CD4-positive, alpha-beta T cell treated with Interleukin-6 for 4 hours (primary cell): ENCODE measurements at regions not wholly inside any gene's neighbourhood (a gene's known extent, or its start where the extent isn't known, plus 50 kb on each side); places are given as distances from the start of the nearest gene placed in this dataset.

Experiments used
- DNase-seq: peaks from one replicate; pipeline ENCODE4 v3.0.0-alpha.2; 2020; ENCODE audit warnings: mixed read lengths

DNA sequence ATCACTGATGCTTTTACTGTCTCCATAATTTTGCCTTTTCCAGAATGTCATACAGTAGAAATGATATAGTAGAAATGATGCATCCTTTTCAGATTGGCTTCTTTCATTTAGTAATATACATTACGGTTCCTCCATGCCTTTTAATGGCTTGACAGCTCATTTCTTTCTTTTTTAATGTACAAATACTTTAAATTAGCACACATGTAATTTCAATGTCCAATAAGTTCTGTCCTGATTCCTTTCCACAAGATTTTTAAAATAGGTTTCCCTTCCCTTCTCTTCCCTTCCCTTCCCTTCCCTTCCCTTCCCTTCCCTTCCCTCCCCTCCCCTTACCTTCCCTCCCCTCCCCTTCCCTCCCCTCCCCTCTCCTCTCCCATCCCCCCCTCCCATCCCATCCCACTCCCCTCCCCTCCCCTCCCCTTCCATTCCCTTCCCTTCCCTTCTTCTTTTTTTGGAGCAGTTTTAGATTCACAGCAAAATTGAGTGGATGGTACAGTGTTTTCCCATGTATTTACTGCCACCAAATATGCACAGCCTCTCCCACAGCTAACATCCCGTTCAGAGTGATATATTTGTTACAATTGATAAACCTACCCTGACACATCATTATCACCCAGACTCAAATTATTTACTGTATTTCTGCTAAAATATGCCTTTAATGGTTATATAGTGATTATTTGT lies 398.8 kb downstream of the RNF144B start:
- no peak for DNase-seq

DNA sequence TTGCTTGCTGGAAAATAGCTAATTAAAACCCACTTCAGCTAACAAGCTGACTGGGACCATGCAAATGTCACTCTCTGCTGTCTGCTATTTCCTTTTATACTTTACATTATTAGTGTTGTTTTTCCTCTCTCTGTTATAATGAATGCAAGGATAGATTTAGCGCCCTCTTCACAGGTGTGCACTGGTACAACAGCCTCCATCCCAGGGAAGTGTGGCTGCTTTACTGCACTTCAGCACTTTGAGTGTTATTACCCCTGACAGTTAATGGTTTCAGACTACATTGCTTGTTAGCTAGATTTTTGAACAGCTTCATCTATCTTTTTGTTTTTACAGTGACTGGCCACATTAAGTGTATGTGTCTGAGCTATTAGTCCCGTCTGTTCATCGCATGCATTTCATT lies 405.7 kb downstream of the RNF144B start:
- DNase-seq, result no peak

DNA sequence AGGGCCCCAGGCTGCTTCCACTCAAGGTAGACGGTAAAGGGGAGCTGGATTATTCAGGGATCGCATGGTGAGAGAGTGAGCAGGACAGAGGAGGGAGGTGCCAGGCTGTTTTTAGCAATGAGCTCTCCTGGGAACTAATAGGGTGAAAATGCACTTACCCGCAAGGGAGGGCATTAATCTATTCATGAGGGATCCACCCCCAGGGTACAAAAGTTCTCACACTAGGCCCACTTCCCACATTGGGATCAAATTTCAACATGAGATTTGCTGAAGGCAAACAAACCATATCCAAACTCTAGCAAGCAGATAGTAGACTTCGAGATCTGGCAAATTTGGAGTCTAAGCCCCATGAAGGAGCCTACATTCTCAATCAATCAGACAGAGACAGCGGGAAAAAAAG lies 408.6 kb downstream of the RNF144B start:
- no peak for DNase-seq

DNA sequence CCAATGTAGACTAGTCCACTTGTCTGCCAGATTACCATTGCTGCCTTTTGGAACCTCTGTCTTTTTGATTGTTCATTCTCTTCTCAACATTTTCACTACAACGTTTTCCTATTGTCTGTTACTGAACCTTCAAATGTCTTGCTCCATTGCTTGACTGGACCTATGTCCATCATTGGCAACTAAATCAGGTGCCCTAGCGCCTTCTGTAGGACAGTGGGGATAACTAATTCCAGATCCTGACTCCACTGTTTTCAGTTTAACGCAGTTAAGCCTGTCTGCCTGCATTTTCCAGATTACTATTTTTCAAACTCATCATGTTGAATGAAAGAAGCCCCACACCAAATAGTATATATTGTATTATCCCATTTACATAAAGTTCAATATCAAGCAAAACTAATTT lies 433.6 kb downstream of the RNF144B start:
- no peak for DNase-seq

DNA sequence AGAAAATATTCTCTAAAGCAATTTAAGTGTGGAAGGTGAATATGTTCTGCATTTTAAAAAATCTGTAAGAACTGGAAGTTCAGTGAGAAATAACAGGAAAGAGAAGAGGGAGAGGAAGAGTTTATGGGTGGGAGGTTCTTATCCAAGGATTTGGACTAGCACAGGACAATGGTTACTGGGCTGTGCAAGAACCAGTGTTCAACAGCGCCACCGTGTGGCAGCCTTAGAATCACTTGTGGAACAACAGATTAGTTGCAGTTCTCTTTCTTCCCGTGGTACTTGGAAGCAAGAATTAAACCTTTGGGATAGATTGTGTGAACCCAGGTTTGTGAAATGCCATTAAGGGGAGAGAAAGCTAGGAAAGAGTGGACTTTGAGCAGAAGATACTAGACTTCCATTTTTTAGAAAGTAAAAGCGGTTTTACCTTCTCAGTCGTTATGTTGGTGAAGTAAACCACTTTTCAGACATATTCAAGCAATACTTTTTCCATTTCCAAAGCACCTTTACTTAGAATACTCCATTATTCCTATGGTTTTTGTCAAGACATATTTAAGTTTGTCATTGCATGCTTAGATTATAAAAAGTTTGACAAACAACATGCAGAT lies 436.7 kb downstream of the RNF144B start:
- DNase-seq, result no peak

DNA sequence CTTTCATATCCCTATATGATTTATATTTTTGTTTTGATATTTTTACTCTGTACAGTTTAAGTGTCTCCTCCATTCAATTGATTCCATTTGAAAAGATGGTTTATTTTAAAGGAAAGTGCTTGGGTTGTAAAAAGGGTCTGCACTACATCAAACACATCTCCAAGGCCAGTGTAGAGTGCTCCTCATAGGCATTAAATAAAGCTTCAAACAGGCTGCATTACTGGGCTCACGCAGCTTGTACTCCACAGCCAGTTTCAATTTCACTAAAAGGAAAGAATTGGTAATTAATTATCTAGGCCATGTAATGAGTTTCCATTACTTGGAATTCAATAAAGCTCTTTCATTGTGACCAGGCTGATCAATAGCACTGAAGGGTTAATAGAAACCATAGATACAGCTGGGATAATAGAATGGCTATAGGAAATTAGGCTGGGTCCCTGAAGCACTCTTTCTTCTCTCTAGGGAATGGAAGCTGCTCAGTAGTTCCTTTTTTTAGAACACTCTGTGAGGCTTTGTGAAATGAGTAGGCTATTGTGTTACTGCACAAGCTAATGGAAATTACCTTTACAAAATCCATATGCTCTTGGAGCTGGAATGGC lies 442.2 kb downstream of the RNF144B start:
- DNase-seq, result no peak

DNA sequence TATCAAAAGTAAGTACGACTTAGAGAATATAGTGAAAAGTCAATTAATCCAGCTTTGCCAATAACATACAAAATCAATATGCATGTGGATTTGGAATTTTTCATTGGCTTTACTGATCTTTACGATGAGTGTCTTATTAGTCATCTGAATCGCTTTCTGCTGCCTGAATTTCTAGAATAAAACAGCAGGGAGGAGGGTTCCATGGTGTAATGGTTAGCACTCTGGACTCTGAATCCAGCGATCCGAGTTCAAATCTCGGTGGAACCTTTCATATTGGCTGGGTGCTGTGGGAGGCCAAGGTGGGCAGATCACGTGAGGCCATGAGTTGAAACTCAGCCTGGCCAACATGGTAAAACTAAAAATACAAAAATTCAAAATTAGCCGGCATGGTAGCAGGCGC lies 448.8 kb downstream of the RNF144B start:
- no peak for DNase-seq

DNA sequence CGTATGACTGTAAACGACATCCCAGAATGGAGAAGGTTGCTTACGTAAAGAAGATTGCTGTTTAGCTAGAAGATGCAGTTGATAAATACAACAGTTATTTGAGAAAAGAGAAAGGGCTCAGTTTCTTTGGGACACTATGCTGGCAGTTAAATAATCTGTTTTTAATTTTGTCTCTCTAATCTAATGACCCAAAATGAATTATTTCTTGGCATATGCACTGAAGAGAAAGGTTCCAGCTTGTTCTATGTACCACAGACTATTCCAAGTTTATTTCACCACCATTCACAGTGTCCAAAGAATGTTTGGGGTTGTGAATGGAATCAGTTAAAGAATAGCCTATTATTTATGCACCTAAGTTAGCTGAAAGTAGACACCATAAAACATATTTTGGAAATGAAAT lies 449.9 kb downstream of the RNF144B start:
- DNase-seq, result no peak

DNA sequence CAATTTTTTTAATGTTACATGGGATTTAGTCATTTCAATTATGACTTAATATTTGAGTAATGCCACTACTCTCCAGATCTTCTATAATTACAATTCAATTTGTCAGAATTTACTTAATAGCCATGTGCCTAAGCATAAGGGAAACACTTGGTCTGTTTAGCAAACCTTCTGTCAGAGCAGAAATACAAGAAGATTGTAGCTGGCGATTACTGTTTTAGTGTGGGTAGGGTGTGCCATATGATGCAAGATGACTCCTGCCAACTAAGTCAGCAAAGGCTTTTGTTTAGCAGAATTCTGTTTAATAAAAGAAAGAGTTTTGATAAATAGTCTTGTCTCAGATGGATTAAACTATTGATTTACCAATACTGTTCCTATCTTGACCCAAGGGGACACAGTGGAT lies 455.4 kb downstream of the RNF144B start:
- no peak for DNase-seq

DNA sequence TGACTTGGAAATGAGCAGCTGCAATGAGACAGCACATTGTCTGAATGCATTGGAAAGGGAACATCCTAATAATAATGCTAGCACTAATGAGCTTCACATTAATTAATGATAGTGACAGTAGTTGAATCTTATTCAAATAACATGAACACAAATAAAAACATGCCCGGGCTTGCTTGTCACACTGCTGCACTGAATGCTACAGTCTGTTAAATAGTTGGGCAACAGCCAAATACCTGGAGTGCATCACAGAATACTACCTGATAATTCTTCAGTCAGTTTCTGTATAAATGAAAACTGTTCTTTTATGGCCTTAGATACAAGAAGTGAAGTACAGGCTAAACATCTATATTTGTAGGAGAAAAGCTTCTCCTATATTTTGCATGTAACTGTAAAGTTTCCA lies 458.7 kb downstream of the RNF144B start:
- no peak for DNase-seq

DNA sequence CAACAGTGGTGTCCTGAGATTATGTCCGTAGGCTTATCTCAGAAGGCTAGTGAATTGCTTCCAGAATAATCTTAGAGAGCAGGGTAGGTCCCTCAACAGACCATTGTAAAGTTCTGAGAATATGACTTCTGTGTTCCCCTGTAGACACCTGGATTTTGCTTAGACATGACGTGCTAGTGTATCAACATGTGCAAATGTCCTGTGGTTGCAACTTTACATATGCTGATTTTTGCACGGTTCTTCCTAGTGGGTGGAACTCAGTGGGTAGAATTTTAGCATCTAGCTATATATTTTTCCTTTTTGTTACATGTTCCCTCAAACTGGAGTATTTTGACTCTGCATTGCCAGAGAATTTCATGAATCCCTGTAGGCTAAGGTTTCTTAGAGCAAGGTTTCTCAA lies 459.2 kb downstream of the RNF144B start:
- DNase-seq, result no peak

DNA sequence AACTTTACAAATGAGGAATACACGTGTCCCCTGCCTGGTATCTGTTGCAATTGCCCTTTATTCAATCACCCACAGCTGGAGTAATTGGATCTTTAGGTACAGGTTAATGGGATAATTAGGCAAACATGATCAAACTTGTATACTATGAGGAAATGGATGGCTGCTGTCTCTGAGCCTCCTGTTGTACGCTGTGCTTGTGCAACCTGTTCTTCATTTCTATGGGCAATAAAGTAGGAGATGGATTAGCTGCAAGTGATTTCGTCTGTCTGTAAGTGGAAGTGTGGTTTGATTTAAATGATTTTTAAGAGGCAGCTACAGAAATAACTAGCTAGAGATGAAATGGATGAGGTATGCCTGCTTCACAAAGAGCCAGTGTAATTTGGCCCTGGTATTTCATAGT lies 474.1 kb downstream of the RNF144B start:
- no peak for DNase-seq

DNA sequence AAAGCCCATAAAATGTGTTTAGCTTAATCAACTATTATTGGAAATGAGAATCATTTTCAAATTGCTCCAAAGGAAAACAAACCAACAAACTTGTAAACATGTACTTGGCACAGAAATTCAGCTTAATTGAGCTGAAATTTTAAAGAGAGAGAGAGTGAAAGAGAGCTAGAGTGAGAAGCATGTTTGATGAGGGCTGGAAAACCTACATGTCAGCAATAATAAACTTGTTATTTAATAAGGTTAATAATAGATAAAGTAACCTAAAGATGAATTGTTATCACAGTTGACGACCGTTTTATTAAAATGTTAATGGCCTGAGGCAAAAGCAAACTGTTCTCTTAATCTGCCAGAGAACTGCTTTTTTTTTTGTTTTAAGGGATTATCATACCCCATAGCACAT lies 496.1 kb downstream of the RNF144B start:
- no peak for DNase-seq

DNA sequence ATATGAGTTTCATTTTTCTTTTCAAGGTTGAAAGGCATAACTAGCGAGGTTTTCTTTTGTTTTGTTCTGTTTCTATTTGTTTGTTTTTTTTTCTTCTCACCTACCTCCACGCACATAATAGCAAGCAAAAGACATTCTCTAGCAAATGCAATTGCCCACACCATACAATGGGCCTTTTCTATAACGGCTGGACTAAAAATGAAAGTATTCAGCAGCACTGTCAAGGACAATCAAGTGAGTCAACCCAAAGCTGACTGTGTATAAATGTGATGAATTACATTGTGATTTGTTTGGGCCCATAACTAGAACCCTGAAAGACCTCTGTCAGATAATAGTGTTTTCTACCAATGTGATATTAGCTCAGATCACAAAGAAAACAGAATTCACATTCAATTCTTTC lies 496.7 kb downstream of the RNF144B start:
- no peak for DNase-seq

DNA sequence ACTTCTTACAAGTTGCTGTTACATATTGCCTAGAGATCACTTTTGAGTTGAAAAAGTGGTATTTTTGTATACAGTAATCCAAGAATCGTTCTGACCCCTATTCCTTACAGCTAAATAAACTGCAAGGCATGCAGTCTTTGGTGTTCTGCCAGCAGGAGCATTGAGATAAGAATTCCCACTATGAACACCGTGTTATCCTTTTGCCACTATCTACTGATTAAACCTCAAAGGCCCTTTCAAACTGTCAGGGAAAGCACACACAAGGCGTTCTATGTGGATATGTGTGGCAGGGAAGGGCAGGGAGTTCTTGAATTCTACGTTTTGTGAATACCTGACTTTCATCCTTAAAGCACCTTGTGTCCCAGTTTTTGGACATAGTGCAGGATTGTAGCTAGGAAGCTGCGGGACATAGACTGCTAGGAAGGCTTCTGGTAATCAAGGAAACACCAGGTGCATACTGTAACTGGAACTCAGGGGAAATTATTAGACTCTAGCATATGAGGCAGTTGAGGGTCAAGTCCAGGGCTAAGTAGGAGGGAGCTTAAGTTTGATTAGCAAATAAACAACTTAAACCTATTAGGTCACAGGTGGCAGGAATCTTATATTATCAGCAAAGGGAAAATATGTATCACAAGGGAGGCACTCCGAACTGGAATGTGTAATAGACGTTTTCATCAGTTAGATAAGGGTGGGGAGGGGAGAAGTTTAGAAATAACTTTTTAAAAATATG lies 506.6 kb downstream of the RNF144B start:
- DNase-seq, result no peak

DNA sequence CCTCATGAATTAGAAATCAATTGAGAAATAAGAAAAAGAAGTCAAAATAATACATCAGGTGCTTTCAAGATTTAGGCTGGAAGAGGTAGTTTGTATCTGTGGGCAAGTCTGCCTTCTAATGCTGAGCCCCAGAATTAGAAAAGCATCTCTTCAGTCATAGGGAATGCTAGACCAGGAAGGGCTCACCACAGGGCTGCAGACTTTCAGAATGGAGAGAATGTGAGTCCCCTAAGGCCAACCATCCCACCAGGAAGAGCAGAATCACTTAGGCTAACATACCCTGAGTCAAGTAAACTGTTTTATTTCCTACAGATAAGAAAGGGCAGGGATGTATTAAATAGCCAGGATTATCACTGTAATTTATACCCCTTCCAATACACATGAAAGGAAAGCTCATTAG lies 510.2 kb downstream of the RNF144B start:
- no peak for DNase-seq

DNA sequence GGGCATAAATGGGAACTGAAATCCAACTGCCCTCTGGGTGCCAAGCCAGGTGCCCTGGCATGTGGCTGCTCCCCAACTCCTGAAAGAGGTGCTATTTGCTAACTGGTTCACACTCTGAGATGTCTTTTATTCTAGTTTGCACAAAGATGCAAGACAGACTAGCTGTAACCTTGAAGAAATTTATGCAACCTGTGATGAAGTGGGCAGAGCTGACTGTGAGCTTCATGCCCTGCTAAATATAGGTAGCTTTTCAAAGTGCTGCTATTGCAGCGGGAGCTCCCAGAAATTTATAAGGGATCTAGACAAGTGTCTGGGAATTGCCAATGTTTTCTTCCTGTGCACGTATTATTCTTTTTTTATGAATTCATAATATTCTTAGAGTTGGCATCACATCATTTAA lies 517.5 kb downstream of the RNF144B start:
- DNase-seq, result no peak

DNA sequence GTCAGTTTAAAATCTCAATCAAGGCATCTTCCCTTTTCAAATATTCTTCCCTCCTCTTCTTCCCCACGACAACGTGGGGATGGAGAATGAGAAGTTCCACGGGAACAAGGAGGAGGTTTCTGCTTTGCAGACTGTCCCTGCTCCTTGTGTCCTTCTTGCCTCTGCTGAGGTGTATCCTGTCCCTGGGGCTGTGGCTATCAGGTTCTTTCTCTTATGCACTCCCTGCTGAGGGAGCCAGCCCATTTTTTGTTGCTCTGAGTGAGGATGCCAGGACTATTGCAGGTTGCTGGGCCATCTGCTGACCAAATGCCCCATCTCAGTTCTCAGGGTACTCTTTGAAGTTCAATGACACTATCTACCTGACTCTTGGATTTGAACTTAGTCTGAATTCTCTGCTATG lies 533.6 kb downstream of the RNF144B start:
- DNase-seq, result no peak

DNA sequence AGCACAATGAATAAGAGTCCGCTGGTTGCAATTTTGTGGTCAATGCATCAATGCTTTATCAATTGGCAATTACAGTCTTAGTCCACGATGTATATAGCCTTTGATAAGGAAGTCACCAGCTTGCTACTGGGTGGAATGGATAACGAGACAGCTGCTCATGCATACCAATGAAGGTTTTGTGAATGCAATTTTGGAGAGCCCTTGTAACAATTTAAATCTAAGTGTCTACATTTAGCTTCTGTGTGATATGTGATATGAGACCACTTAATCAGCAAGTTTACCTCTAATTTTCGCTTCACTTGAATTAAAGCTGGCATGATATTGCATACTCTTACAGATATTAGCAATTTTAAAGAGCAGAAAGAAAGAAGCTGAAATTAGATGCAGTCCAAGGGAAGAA lies 543.9 kb downstream of the RNF144B start:
- DNase-seq, result no peak

DNA sequence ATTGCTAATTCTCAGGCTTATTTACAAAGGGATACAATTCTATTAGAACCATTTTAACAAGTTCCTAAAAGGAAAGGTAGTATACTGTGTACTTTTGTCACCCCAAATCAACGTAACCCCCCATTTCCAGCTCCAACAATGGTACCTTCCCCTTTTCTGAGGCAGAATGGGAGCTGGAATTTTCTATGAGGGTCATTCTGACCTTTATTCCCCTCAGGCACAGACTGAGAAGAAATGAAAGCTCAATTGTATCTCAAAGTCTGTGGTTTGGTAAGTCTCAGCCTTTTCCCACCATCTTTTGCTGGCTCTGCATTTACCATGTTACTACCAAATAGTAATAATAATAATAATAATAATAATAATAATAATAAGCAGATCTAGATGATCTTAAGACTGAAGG lies 571.0 kb downstream of the RNF144B start:
- DNase-seq, result no peak

DNA sequence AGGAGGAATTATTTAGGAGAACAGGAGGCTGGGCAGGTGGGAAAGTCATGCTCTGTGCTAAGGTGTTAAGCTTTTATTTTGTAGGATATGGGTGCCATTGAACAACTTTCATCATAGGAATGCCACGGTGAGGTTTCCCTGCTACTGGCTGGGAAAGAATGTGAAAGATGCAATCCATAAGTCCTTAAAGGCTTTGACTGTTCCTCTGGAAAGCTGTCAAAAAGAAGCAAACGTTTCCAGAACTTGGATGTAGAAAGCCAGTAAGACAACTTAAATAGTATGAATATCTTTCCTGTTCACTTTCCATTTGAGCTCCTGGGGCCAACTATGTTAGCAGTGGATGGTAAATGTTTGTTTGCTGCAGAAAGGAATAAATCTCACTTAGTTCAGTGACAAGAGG lies 574.4 kb downstream of the RNF144B start:
- no peak for DNase-seq

DNA sequence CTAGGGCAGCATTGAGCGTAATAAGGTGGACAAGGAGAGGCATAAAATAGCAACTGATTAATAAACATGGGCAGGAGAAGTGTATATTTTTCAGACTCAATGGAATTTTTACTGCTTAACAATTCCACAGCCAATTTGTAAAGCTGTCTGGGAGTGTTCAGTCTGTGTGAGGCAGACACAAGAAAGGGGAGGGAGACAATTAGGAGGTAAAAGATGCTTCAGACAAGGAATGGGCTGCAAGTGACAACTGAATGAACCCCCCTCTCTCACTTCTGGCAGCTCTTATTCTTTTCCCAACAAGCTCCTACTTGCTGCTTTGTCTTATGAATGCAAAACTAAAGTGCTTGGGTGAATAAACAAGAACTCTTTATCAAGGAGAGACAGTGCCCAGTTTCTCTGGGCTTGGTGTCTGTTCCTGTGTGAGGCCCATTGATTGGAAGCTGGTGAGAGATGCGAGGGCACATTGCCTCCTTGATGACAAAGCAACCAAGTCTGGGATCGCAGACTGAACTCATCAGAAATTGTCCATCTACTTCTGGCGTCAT lies 575.3 kb downstream of the RNF144B start:
- DNase-seq, result no peak

DNA sequence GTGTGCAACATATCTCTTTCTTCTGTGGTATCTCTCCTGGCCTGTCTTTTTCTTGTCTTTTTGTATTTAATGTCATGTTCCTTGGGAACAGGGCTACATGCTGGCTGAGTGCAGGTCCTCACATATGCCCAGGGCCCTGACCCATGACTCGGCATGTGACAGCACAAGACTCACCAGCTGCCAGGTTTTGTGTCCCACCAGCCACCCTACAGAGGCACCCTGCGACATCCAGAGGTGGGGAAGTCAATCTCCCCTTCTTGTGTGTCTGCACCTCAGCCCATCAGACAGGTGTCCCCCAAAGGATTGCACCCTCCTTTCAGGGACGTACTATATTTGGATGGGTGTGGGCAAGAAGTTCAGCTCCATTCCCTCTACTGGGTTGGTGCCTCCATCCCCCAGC lies 576.3 kb downstream of the RNF144B start:
- no peak for DNase-seq

DNA sequence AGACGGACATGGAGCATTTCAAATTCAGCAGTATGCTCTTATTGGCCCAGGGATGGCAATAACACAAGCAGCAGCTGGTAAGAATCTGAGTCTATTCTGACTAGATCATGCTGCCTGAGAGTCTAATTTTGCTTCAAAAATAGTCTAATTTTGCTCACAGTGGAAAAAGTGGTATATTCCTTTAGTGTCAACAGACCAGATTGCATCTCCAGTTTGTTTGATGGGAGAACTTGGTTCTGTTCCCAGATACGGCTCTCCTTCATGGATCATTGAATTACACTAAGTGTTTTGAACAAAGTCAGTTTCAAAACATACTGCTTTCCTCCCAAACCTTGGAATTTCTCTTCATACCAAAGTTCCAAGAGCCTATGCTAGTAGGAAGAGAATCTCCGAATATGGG lies 586.1 kb downstream of the RNF144B start:
- DNase-seq, result no peak
